ENCODE measurements at regions not wholly inside any gene's neighbourhood (a gene's known extent, or its start where the extent isn't known, plus 50 kb on each side); places are given as distances from the start of the nearest gene placed in this dataset.

DNA sequence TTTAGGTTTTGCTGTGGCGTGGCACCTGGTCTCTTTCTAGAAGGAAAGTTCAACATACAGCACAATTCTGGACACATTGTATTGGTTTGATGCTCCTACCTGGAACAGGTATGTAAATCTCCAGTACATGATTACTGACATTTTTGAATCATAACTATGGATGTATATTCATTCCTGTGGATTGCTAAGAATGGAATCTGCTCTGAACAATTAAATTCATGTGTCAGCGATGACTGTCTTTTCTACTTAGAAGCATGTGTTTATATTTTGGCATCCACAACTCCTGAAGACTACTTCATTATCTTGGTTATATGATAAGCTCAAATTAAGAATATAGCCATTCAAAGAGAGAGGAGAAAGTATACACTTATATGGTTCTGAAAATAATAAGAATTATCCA lies 291.8 kb downstream of the CHRM3 start:
- no peak overlapping the region for H3K4me3 ChIP-seq (ENCODE audit: low read depth, low read length)
- TF ChIP-seq, protein P1, sequence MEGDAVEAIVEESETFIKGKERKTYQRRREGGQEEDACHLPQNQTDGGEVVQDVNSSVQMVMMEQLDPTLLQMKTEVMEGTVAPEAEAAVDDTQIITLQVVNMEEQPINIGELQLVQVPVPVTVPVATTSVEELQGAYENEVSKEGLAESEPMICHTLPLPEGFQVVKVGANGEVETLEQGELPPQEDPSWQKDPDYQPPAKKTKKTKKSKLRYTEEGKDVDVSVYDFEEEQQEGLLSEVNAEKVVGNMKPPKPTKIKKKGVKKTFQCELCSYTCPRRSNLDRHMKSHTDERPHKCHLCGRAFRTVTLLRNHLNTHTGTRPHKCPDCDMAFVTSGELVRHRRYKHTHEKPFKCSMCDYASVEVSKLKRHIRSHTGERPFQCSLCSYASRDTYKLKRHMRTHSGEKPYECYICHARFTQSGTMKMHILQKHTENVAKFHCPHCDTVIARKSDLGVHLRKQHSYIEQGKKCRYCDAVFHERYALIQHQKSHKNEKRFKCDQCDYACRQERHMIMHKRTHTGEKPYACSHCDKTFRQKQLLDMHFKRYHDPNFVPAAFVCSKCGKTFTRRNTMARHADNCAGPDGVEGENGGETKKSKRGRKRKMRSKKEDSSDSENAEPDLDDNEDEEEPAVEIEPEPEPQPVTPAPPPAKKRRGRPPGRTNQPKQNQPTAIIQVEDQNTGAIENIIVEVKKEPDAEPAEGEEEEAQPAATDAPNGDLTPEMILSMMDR (IDR thresholded peaks at IDR 0.05; ENCODE audit: borderline replicate concordance, insufficient read depth, low read depth, low read length) = no peak

DNA sequence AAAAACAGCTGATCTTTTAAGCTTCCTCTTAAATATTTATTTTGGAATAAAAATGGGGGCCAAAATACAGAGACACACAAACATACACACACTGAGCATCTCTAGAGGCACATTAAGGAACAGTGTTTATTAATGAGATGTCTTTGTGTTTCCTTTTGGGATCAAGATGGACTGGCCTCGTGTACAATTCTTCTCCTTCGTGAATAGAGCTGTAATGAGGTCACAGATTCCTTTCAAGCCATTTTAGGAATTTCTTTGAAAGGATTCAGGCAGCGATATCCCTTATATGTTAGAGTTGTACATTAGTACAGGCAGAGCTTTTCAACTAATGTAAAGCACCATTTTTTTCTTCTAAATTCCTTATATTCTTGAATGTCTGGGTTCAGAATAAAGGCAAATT lies 295.7 kb downstream of the CHRM3 start:
- TF ChIP-seq, protein P1 (IDR thresholded peaks at IDR 0.05; ENCODE audit: borderline replicate concordance, insufficient read depth, low read depth, low read length) = no peak

DNA sequence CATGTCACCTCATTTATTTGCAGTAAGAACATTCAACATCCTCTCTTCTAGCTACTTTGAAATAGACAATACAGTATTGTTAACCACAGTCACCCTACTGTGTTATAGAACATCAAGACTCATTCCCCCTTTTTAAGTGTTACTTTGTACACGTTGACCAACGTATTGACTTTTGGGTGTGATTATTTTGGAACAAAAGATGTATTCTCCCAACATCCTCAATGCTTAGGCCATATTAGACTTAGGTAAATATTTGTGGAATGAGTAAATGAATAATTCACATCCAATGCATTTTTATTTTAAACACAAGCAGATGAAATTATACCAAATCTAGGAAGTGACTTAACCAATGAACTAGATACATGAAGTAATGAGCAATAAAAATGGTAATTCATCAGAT lies 296.6 kb downstream of the CHRM3 start:
- no peak overlapping the region for H3K4me3 ChIP-seq (ENCODE audit: low read depth, low read length)
- TF ChIP-seq, protein P1 (IDR thresholded peaks at IDR 0.05; ENCODE audit: borderline replicate concordance, insufficient read depth, low read depth, low read length) = no peak

More for the DNA sequence above, 295.7 kb downstream of the CHRM3 start:
- no peak overlapping the region for H3K4me3 ChIP-seq (ENCODE audit: low read depth, low read length)

DNA sequence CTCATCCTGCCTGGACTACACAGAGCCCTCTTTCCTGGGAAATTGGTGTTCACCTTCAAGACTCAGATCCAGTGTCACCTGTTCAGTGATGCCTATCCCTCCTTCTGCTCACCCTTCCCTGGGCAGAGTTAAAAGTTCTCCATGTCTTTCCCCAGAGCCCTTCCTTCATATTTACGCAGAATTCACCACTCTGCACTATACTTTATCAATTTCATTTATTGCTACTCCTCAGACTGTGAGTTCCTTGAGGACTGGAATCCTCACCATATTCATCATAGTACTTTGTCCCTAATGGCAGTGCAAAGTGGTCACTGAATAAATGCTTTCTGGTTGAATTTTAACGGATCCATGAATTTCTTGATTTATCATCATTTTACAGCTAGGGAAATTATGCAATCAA lies 300.0 kb downstream of the CHRM3 start:
- TF ChIP-seq, protein P1 (IDR thresholded peaks at IDR 0.05; ENCODE audit: borderline replicate concordance, insufficient read depth, low read depth, low read length) = no peak
- no peak overlapping the region for H3K4me3 ChIP-seq (ENCODE audit: low read depth, low read length)

DNA sequence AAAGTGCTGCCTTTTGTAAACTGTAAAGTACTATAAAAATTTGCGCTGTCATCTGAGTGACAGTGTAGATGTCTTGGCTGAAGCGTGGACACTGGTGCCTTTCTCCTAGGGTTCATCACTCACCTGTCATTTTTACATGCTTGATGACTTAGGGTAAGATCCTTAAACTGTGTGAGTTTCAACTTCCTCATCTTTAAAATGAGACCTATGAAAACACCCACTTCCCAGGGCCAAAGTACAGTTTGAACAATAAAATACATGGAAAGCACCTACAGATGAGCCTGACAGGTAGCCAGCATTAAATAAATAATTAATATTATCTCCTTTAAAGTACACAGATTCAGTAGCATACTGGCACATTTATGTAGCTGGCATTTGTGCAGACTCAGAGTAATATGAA lies 309.9 kb downstream of the CHRM3 start:
- TF ChIP-seq, protein P1 (IDR thresholded peaks at IDR 0.05; ENCODE audit: borderline replicate concordance, insufficient read depth, low read depth, low read length) = no peak
- H3K4me3 ChIP-seq (ENCODE audit: low read depth, low read length) = no peak overlapping the region

DNA sequence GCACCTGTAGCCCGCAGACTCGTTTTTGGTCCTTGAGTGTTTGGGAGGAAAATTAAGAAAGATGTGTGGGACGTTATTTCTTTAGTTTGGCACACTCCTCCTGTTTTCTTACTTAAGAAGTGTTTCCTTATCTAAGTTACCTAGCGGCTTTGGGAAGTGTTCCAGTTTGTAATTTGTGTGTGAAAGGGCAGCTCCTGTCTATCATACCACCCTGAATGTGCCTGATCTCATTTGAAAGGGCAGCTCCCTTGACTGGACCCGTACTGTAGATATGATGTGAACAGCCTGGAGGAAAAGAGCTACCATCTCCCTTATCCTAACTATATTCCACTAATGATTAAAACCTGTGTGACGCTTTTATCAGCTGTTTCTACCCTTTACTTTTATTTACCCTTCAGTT lies 314.3 kb downstream of the CHRM3 start:
- TF ChIP-seq, protein P1 (IDR thresholded peaks at IDR 0.05; ENCODE audit: borderline replicate concordance, insufficient read depth, low read depth, low read length) = no peak
- no peak overlapping the region for H3K4me3 ChIP-seq (ENCODE audit: low read depth, low read length)

DNA sequence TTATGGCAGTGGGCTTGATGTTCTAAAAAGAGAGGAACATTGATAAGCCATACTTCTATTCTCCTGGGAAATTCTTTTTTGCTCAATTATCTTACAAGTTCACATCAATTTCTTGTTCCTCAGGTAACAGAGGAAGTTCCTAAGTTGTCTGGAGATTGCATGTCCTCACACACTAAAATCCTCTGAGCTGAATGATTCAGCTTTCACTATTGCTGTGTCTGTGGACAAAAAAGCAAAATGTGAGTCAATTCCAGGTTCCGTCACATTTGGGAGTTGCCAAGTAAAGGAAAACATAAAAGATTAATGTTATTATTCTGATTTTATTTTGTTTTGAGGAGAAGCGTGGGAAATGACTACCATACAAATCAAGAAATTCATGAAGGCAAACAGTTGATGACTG lies 316.7 kb downstream of the CHRM3 start:
- H3K4me3 ChIP-seq (ENCODE audit: low read depth, low read length) = no peak overlapping the region
- TF ChIP-seq, protein P1 (IDR thresholded peaks at IDR 0.05; ENCODE audit: borderline replicate concordance, insufficient read depth, low read depth, low read length) = no peak

Data from GM12875 (cell line).